Thyroid gland (tissue), 4 donors: ENCODE measurements at regions not wholly inside any gene's neighbourhood (a gene's known extent, or its start where the extent isn't known, plus 50 kb on each side); places are given as distances from the start of the nearest gene placed in this dataset.

Experiments
- DNase-seq, 2 donors: peaks; one replicate each; pipeline ENCODE4 v3.0.0-alpha.2; 2019
- H3K27ac ChIP-seq, 3 donors: fragments of 200-600 bp; sonication (generic); 1 replicate in 2 of 3; 2 replicates in 1 of 3; pipeline ENCODE4 v1.5.1; 2016 to 2019; ENCODE audit warnings: mild to moderate bottlenecking in 1 of 3, moderate library complexity in 1 of 3
- H3K27me3 ChIP-seq: fragments of 200-600 bp; sonication (generic); one replicate; pipeline ENCODE4 v1.5.1; 2019
- H3K36me3 ChIP-seq, 2 donors: fragments of 200-600 bp; sonication (generic); one replicate each; pipeline ENCODE4 v1.5.1; 2016 to 2019
- H3K4me1 ChIP-seq, 2 donors: fragments of 200-600 bp; sonication (generic); one replicate each; pipeline ENCODE4 v1.5.1; 2017 to 2019
- H3K4me3 ChIP-seq, 3 donors: fragments of 200-600 bp; sonication (generic); replicated peaks in 1 of 3; 1 replicate in 2 of 3; 2 replicates in 1 of 3; pipeline ENCODE4 v1.5.1; 2016; ENCODE audit warnings: mild to moderate bottlenecking in 1 of 3
- H3K9me3 ChIP-seq: fragments of 200-600 bp; sonication (generic); one replicate; pipeline ENCODE4 v1.5.1; 2017
- CTCF ChIP-seq, 6 experiments: fragments of 200-600 bp in 3 of 6; fragments of 450-650 bp in 3 of 6; sonication (generic) in 3 of 6; IDR thresholded peaks; one replicate each; pipeline ENCODE4 v1.5.1; 2016 to 2019; ENCODE audit warnings: antibody characterized with exemption in 6 of 6, mild to moderate bottlenecking in 2 of 6, inconsistent platforms in 1 of 6, moderate library complexity in 1 of 6
- POLR2A ChIP-seq, 2 donors: fragments of 450-650 bp; IDR thresholded peaks; one replicate each; pipeline ENCODE4 v1.6.1; 2017; ENCODE audit warnings: antibody characterized with exemption in 2 of 2, mild to moderate bottlenecking in 2 of 2, moderate library complexity in 1 of 2
- WGBS, 2 donors: methylation state at CpG; one replicate each; pipeline ENCODE4 v1.1.5; 2017; 5-methylcytosine and 5-hydroxymethylcytosine counted together
- intact Hi-C: fragments of 100-400 bp; cut with DNase I; formaldehyde crosslinking; loops from one replicate; pipeline ENCODE4 v1.15.1; 2023

- Histone ChIP-seq H3K27ac (no peak overlapping the region), H3K4me3 (no peak overlapping the region), H3K9me3 (no peaks in the 10 kb centered on the region), H3K4me1 (no peaks in the 10 kb centered on the region), H3K36me3 (no peaks in the 10 kb centered on the region), H3K27me3 (no peaks in the 10 kb centered on the region)
- no peak for DNase-seq
- no peak for TF ChIP-seq CTCF (IDR thresholded peaks at IDR 0.05)
- no peak for TF ChIP-seq POLR2A (IDR thresholded peaks at IDR 0.05)
- intact Hi-C loops: no loop called here
Observed at GRCh38 chr3:132084982-132085381, 50.2 kb upstream of the CPNE4 start.

- TF ChIP-seq CTCF (IDR thresholded peaks at IDR 0.05) (no peak), POLR2A (IDR thresholded peaks at IDR 0.05) (no peak)
- intact Hi-C loops: no loop called here
- Histone ChIP-seq H3K9me3 (no peaks in the 10 kb centered on the region), H3K27me3 (no peaks in the 10 kb centered on the region), H3K27ac (no peak overlapping the region), H3K4me3 (no peak overlapping the region), H3K36me3 (no peaks in the 10 kb centered on the region), H3K4me1 (no peaks in the 10 kb centered on the region)
- 72 to 88% methylated on average over 1 of the region's 1 CpG for whole genome bisulfite sequencing, 2 donors
- DNase-seq: no peak
Observed at GRCh38 chr3:132087356-132087755, 52.5 kb upstream of the CPNE4 start.

- H3K4me1 ChIP-seq: no peaks in the 10 kb centered on the region
- H3K9me3 ChIP-seq: no peaks in the 10 kb centered on the region
- 55 to 64% methylated on average over 2 of the region's 2 CpGs for WGBS, 2 donors
- H3K27ac ChIP-seq: no peak overlapping the region
- intact Hi-C loops: no loop called here
- TF ChIP-seq POLR2A (IDR thresholded peaks at IDR 0.05) (no peak), CTCF (IDR thresholded peaks at IDR 0.05) (no peak)
- no peak overlapping the region for H3K4me3 ChIP-seq
- no peaks in the 10 kb centered on the region for H3K27me3 ChIP-seq
- no peak for DNase-seq
- H3K36me3 ChIP-seq: no peaks in the 10 kb centered on the region
Observed at GRCh38 chr3:132088291-132088690, 53.5 kb upstream of the CPNE4 start.

- TF ChIP-seq POLR2A (IDR thresholded peaks at IDR 0.05) (no peak), CTCF (IDR thresholded peaks at IDR 0.05) (no peak)
- DNase-seq: no peak
- no peaks in the 10 kb centered on the region for H3K36me3 ChIP-seq
- intact Hi-C loops: no loop called here
- no peak overlapping the region for H3K27ac ChIP-seq
- H3K9me3 ChIP-seq: no peaks in the 10 kb centered on the region
- no peaks in the 10 kb centered on the region for H3K4me1 ChIP-seq
- WGBS, 2 donors: 88 to 89% methylated on average over 2 of the region's 2 CpGs
- H3K27me3 ChIP-seq: no peaks in the 10 kb centered on the region
- H3K4me3 ChIP-seq: no peak overlapping the region
Observed at GRCh38 chr3:132090921-132091320, 56.1 kb upstream of the CPNE4 start.

- no peak overlapping the region for H3K27ac ChIP-seq
- no peaks in the 10 kb centered on the region for H3K4me1 ChIP-seq
- no peaks in the 10 kb centered on the region for H3K27me3 ChIP-seq
- TF ChIP-seq CTCF (IDR thresholded peaks at IDR 0.05): no peak
- no peak for TF ChIP-seq POLR2A (IDR thresholded peaks at IDR 0.05)
- 73 to 97% methylated on average over 1 of the region's 1 CpG for WGBS, 2 donors
- H3K9me3 ChIP-seq: no peaks in the 10 kb centered on the region
- H3K36me3 ChIP-seq: no peaks in the 10 kb centered on the region
- no peak overlapping the region for H3K4me3 ChIP-seq
- intact Hi-C loops: no loop called here
- DNase-seq: no peak
Observed at GRCh38 chr3:132116601-132117000, 81.8 kb upstream of the CPNE4 start.
